Upper lobe of left lung (tissue), 4 donors: ENCODE measurements at regions not wholly inside any gene's neighbourhood (a gene's known extent, or its start where the extent isn't known, plus 50 kb on each side); places are given as distances from the start of the nearest gene placed in this dataset.

Experiments used
- EP300 ChIP-seq, 4 donors: sonication (generic); formaldehyde crosslinking; IDR thresholded peaks; one replicate each; pipeline ENCODE4 v1.5.1; 2017; ENCODE audit warnings: antibody characterized with exemption in 4 of 4, control low read depth in 2 of 4
- POLR2A ChIP-seq, 4 donors: fragments of 450-650 bp; IDR thresholded peaks; one replicate each; pipeline ENCODE4 v1.5.1; 2016 to 2017; ENCODE audit warnings: antibody characterized with exemption in 4 of 4, mild to moderate bottlenecking in 2 of 4
- POLR2AphosphoS5 ChIP-seq, 2 donors: sonication (generic); formaldehyde crosslinking; IDR thresholded peaks; one replicate each; pipeline ENCODE4 v1.5.1; 2017; ENCODE audit warnings: antibody characterized with exemption in 2 of 2
- TF ChIP-seq, protein P1 (sequence below), 6 experiments: fragments of 450-650 bp in 4 of 6; fragments of 200-600 bp in 2 of 6; sonication (generic) in 2 of 6; IDR thresholded peaks; one replicate each; pipeline ENCODE4 v1.5.1; 2016 to 2019; ENCODE audit warnings: antibody characterized with exemption in 6 of 6

DNA sequence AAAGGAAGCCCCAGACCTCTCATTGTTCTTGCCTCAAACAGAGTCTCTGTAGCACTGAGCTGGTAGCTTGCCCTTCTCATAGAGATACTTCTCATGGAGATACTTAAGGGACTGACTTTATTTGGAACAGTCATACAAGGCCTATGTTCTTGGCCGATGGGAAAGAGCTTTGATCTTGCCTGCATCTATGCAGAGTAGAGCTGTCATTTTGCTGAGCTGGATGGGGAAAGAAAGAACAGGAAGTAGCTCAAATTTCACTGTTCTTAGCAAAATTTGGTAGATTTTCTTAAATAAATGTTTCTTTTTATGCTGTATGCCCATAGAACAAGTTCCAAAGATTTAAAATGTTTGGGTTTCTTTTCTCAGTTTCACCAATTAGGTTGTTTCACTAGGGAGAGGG, 119.3 kb upstream of the SEC61G start:
- TF ChIP-seq POLR2A (IDR thresholded peaks at IDR 0.05): no peak
- TF ChIP-seq, protein P1, sequence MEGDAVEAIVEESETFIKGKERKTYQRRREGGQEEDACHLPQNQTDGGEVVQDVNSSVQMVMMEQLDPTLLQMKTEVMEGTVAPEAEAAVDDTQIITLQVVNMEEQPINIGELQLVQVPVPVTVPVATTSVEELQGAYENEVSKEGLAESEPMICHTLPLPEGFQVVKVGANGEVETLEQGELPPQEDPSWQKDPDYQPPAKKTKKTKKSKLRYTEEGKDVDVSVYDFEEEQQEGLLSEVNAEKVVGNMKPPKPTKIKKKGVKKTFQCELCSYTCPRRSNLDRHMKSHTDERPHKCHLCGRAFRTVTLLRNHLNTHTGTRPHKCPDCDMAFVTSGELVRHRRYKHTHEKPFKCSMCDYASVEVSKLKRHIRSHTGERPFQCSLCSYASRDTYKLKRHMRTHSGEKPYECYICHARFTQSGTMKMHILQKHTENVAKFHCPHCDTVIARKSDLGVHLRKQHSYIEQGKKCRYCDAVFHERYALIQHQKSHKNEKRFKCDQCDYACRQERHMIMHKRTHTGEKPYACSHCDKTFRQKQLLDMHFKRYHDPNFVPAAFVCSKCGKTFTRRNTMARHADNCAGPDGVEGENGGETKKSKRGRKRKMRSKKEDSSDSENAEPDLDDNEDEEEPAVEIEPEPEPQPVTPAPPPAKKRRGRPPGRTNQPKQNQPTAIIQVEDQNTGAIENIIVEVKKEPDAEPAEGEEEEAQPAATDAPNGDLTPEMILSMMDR (IDR thresholded peaks at IDR 0.05): no peak
- no peak for TF ChIP-seq POLR2AphosphoS5 (IDR thresholded peaks at IDR 0.05)
- no peak for TF ChIP-seq EP300 (IDR thresholded peaks at IDR 0.05)
